GM13976 (cell line): ENCODE measurements at regions not wholly inside any gene's neighbourhood (a gene's known extent, or its start where the extent isn't known, plus 50 kb on each side); places are given as distances from the start of the nearest gene placed in this dataset.

Experiments
- DNase-seq: peaks from one replicate; pipeline ENCODE4 v3.0.0; 2012; ENCODE audit warnings: low spot score
- in situ Hi-C: fragments of 300-500 bp; cut with MboI; formaldehyde crosslinking; loops from one replicate; pipeline ENCODE4 v1.12.0; 2022; ENCODE audit warnings: low sequenced_read_pairs, mixed read lengths, inconsistent platforms; ENCODE audit not compliant: unreplicated experiment
- TF ChIP-seq, protein P1 (sequence below): IDR thresholded peaks from 2 replicates; pipeline ENCODE4 v1.5.1; 2012; ENCODE audit warnings: borderline replicate concordance, mild to moderate bottlenecking; ENCODE audit not compliant: insufficient read depth; ENCODE audit errors: extremely low read depth, missing control alignments, control extremely low read depth

- no peak for DNase-seq
- in situ Hi-C loops = no loop called here
- TF ChIP-seq, protein P1, sequence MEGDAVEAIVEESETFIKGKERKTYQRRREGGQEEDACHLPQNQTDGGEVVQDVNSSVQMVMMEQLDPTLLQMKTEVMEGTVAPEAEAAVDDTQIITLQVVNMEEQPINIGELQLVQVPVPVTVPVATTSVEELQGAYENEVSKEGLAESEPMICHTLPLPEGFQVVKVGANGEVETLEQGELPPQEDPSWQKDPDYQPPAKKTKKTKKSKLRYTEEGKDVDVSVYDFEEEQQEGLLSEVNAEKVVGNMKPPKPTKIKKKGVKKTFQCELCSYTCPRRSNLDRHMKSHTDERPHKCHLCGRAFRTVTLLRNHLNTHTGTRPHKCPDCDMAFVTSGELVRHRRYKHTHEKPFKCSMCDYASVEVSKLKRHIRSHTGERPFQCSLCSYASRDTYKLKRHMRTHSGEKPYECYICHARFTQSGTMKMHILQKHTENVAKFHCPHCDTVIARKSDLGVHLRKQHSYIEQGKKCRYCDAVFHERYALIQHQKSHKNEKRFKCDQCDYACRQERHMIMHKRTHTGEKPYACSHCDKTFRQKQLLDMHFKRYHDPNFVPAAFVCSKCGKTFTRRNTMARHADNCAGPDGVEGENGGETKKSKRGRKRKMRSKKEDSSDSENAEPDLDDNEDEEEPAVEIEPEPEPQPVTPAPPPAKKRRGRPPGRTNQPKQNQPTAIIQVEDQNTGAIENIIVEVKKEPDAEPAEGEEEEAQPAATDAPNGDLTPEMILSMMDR = no peak
These were observed 350.1 kb downstream of the RFPL4B start for GRCh38 chr6:112697265-112697664.

DNA sequence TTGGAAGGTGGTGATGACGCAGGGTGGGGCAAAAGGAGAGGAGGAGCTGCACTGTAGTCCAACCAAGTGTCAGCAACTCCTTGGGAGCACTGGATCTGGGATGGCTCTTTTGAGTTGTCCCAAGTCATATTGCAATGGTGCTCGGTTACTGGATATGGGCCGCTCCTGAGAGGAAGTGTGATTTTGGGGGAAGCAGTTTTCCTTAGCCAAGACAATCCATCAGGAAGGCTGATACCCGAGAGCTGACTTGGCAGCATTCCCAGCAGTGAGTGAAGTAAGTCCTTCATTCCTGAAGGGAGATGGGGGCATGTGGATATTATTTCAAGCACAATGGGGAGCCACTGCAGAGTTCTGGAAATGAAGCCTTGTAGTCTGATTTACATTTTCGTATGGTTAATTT, 354.1 kb downstream of the RFPL4B start:
- in situ Hi-C loops = no loop called here
- TF ChIP-seq, protein P1 = no peak
- DNase-seq = no peak

- in situ Hi-C loops = no loop called here
These were observed 363.6 kb downstream of the RFPL4B start for GRCh38 chr6:112710710-112711109.

GRCh38 chr6:112713402-112713801, 366.3 kb downstream of the RFPL4B start:
- no peak for DNase-seq
- TF ChIP-seq, protein P1 = no peak
- in situ Hi-C loops = no loop called here

More at GRCh38 chr6:112710710-112711109, 363.6 kb downstream of the RFPL4B start:
- TF ChIP-seq, protein P1 = no peak
- DNase-seq = no peak

DNA sequence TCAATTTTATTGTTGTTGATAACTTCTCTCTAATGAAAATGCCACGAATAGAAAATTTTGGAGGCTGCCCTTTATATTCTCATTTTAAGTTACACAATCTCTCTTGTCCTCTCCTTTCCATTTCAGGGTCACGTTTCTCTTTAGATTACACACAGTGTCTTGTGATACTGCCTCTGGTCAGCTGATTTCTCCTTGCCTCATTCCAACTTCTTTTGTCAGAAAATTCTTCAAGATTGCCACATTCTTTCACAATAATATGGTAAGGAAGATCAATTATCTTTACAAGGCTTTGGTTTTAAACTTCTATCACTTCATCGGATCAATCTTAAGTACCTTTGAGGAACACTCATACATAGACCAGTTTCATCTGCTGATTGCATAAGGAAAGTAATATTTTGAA, 370.3 kb downstream of the RFPL4B start:
- in situ Hi-C loops = no loop called here
- DNase-seq = no peak
- TF ChIP-seq, protein P1 = no peak

DNA sequence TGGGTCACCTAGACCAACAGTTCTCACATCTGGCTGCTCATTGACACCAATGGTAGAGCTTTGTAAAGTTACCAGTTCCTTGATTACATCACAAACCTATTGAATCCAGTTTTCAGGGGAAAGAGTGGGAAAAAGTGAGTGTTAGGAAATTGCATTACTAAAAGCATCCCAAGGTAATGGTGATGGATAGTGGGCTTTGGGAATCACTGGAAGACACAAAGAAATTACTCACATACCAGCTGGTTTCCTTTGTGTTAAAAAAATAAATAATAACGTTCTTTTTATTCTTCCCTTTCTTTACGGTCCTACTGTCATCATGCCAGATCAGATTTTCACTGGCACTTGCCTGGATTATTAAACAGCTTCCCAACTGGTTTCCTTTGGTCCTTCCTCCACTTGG, 370.7 kb downstream of the RFPL4B start:
- TF ChIP-seq, protein P1 = no peak
- no peak for DNase-seq
- in situ Hi-C loops = no loop called here
